DOHH2 (cell line): ENCODE measurements at regions not wholly inside any gene's neighbourhood (a gene's known extent, or its start where the extent isn't known, plus 50 kb on each side); places are given as distances from the start of the nearest gene placed in this dataset.

ENCODE experiments used
- EZH2phosphoT487 ChIP-seq: fragments of 200-600 bp; sonication (generic); IDR thresholded peaks from 2 replicates; pipeline ENCODE4 v1.6.1; 2017; ENCODE audit warnings: borderline replicate concordance, mild to moderate bottlenecking, antibody characterized with exemption, low read length, moderate library complexity, mixed read lengths
- TF ChIP-seq, protein P1 (sequence below): fragments of 200-600 bp; sonication (generic); IDR thresholded peaks from one replicate; pipeline ENCODE4 v1.5.1; 2014; ENCODE audit warnings: antibody characterized with exemption, mild to moderate bottlenecking, low read depth, low read length; ENCODE audit not compliant: poor library complexity, severe bottlenecking

DNA sequence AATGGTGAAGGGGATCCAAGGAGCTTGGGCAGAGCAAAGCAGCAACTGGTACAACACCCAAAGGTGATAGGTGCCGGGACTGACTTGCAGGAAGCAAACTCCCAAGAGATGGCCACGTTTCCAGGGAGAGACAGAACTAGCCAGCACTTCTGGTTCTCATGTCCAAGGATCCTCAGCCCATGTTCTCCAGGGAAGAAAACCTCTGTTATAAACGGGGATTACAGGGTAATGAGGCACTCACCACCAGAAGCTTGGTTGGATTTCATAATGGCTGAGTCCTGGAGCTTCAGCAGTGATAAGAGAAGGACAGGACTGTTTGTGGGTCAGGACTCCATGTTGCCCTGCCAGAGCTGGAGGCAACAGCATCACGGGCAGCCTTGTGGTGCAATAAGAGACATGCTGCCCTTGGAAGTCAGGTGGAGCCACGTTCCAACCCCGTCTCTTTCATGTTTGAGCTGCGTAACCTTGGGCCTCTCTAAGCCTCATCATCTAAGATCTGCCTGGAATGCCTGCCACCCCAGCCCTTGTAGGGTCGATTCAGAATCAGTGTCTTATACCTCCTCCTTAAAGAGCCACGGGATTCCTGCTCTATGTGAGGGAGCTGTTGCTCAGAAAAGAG is 181.0 kb downstream of the ABHD5 start:
- TF ChIP-seq, protein P1, sequence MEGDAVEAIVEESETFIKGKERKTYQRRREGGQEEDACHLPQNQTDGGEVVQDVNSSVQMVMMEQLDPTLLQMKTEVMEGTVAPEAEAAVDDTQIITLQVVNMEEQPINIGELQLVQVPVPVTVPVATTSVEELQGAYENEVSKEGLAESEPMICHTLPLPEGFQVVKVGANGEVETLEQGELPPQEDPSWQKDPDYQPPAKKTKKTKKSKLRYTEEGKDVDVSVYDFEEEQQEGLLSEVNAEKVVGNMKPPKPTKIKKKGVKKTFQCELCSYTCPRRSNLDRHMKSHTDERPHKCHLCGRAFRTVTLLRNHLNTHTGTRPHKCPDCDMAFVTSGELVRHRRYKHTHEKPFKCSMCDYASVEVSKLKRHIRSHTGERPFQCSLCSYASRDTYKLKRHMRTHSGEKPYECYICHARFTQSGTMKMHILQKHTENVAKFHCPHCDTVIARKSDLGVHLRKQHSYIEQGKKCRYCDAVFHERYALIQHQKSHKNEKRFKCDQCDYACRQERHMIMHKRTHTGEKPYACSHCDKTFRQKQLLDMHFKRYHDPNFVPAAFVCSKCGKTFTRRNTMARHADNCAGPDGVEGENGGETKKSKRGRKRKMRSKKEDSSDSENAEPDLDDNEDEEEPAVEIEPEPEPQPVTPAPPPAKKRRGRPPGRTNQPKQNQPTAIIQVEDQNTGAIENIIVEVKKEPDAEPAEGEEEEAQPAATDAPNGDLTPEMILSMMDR, result no peak
- TF ChIP-seq EZH2phosphoT487, result no peak
